GM23338 (cell line): ENCODE measurements at regions not wholly inside any gene's neighbourhood (a gene's known extent, or its start where the extent isn't known, plus 50 kb on each side); places are given as distances from the start of the nearest gene placed in this dataset.

ENCODE experiments used
- ATAC-seq: fragments of 200-7000 bp; cut with Tn5 transposase; 3 replicates; pipeline ENCODE4 v1.9.1; 2020
- DNase-seq: peaks from one replicate; pipeline ENCODE4 v3.0.0-alpha.2; 2015; ENCODE audit warnings: low spot score
- H2AFZ ChIP-seq: fragments of 200-600 bp; sonication (generic); 2 replicates; pipeline ENCODE4 v1.8.0; 2016; ENCODE audit warnings: antibody characterized with exemption, mild to moderate bottlenecking, moderate library complexity
- H3F3A ChIP-seq: fragments of 200-600 bp; sonication (generic); replicated peaks from 2 replicates; pipeline ENCODE4 v1.8.0; 2017; ENCODE audit warnings: antibody characterized with exemption, mixed run types, low read depth
- H3K27ac ChIP-seq: fragments of 200-600 bp; sonication (generic); 2 replicates; pipeline ENCODE4 v1.6.1; 2016; ENCODE audit warnings: low read depth
- H3K27me3 ChIP-seq: fragments of 200-600 bp; sonication (generic); 2 replicates; pipeline ENCODE4 v1.8.0; 2016; ENCODE audit warnings: mild to moderate bottlenecking, mixed run types, moderate library complexity; ENCODE audit not compliant: insufficient read depth
- H3K36me3 ChIP-seq: fragments of 200-600 bp; sonication (generic); 2 replicates; pipeline ENCODE4 v1.8.0; 2016; ENCODE audit warnings: mild to moderate bottlenecking; ENCODE audit not compliant: insufficient read depth
- H3K4me1 ChIP-seq: fragments of 200-600 bp; sonication (generic); 2 replicates; pipeline ENCODE4 v1.8.0; 2016; ENCODE audit warnings: mild to moderate bottlenecking, moderate library complexity; ENCODE audit not compliant: insufficient read depth
- H3K4me2 ChIP-seq: fragments of 200-600 bp; sonication (generic); 2 replicates; pipeline ENCODE4 v1.7.1; 2017; ENCODE audit warnings: mixed run types
- H3K4me3 ChIP-seq: fragments of 200-600 bp; sonication (generic); 2 replicates; pipeline ENCODE4 v1.6.1; 2016; ENCODE audit warnings: mixed run types
- H3K79me2 ChIP-seq: fragments of 200-600 bp; sonication (generic); replicated peaks from 2 replicates; pipeline ENCODE4 v1.8.0; 2017; ENCODE audit warnings: mild to moderate bottlenecking; ENCODE audit not compliant: insufficient read depth
- H3K9me2 ChIP-seq: fragments of 200-600 bp; sonication (generic); 2 replicates; pipeline ENCODE4 v1.8.0; 2017; ENCODE audit not compliant: insufficient read depth
- H4K20me1 ChIP-seq: fragments of 200-600 bp; sonication (generic); replicated peaks from 2 replicates; pipeline ENCODE4 v1.8.0; 2017; ENCODE audit warnings: mild to moderate bottlenecking; ENCODE audit not compliant: insufficient read depth
- H3K27ac Mint-ChIP-seq: 2 replicates; pipeline ENCODE4 v1.8.0; 2020; ENCODE audit warnings: inconsistent platforms, mild to moderate bottlenecking, moderate library complexity, mixed read lengths
- H3K27me3 Mint-ChIP-seq: 3 replicates; pipeline ENCODE4 v1.8.0; 2022; ENCODE audit warnings: low read depth, mild to moderate bottlenecking, moderate library complexity, mixed read lengths, inconsistent platforms; ENCODE audit not compliant: insufficient read depth, poor library complexity
- H3K36me3 Mint-ChIP-seq: 3 replicates; pipeline ENCODE4 v1.8.0; 2021; ENCODE audit warnings: low read depth, mild to moderate bottlenecking, inconsistent platforms, moderate library complexity, mixed read lengths
- H3K4me1 Mint-ChIP-seq: 3 replicates; pipeline ENCODE4 v1.8.0; 2020; ENCODE audit warnings: mild to moderate bottlenecking, inconsistent platforms, mixed read lengths
- H3K4me3 Mint-ChIP-seq: 3 replicates; pipeline ENCODE4 v1.8.0; 2021; ENCODE audit warnings: moderate library complexity, mild to moderate bottlenecking, inconsistent platforms, mixed read lengths
- H3K9me3 Mint-ChIP-seq: 3 replicates; pipeline ENCODE4 v1.8.0; 2020; ENCODE audit warnings: moderate library complexity, mild to moderate bottlenecking, inconsistent platforms, mixed read lengths
- JUNB ChIP-seq: IDR thresholded peaks from one replicate; pipeline ENCODE4 v1.6.1; 2016; ENCODE audit warnings: antibody characterized with exemption; ENCODE audit not compliant: unreplicated experiment
- NANOG ChIP-seq: IDR thresholded peaks from 2 replicates; pipeline ENCODE4 v1.6.1; 2016; ENCODE audit warnings: antibody characterized with exemption, borderline replicate concordance
- POLR2AphosphoS5 ChIP-seq: IDR thresholded peaks from 2 replicates; pipeline ENCODE4 v1.6.1; 2016; ENCODE audit warnings: antibody characterized with exemption, low read depth
- STAT1 ChIP-seq: IDR thresholded peaks from one replicate; pipeline ENCODE4 v1.6.1; 2016; ENCODE audit warnings: antibody characterized with exemption; ENCODE audit not compliant: unreplicated experiment
- ZNF114 ChIP-seq: fragments of 250-450 bp; sonication (Bioruptor Pico); IDR thresholded peaks from 2 replicates; pipeline ENCODE4 v1.5.0; 2020; ENCODE audit warnings: mild to moderate bottlenecking, moderate library complexity
- TF ChIP-seq, protein P1 (sequence below): IDR thresholded peaks from one replicate; pipeline ENCODE4 v1.6.1; 2018; ENCODE audit warnings: antibody characterized with exemption; ENCODE audit not compliant: unreplicated experiment
- TF ChIP-seq, protein P2 (sequence below): fragments of 250-450 bp; sonication (Bioruptor Pico); IDR thresholded peaks from 2 replicates; pipeline ENCODE4 v1.5.0; 2020; ENCODE audit warnings: mild to moderate bottlenecking, moderate library complexity
- TF ChIP-seq, protein P3 (sequence below), 2 experiments: fragments of 200-600 bp in 1 of 2; sonication (generic) in 1 of 2; conservative IDR thresholded peaks; 2 replicates each; pipeline versions ENCODE4 v1.5.1 to v1.6.1; 2016 to 2017; ENCODE audit warnings: antibody characterized with exemption in 2 of 2, low read depth in 2 of 2, mild to moderate bottlenecking in 2 of 2, moderate library complexity in 1 of 2
- TF ChIP-seq, protein P4 (sequence below): IDR thresholded peaks from 2 replicates; pipeline ENCODE4 v1.6.1; 2016; ENCODE audit warnings: antibody characterized with exemption

DNA sequence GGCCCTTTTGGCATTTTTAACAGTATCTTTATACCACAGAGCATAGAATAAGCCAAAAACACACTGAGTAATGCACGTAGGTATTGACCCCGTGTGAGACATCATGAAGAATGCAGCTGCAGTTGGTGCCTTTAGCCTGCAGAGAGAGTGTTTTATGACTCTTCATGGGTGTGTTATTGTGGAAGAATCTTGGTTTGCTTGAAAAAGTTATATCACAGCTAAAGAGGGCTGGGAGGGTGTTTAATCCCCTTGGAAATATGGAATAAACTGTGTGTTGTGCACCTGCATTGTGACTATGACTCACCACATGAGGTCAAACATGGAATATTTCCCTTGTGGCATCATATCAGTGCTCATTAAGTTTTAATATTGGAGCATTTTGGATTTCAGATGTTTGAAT is 458.7 kb downstream of the CDH9 start (continued):
- TF ChIP-seq, protein P1, sequence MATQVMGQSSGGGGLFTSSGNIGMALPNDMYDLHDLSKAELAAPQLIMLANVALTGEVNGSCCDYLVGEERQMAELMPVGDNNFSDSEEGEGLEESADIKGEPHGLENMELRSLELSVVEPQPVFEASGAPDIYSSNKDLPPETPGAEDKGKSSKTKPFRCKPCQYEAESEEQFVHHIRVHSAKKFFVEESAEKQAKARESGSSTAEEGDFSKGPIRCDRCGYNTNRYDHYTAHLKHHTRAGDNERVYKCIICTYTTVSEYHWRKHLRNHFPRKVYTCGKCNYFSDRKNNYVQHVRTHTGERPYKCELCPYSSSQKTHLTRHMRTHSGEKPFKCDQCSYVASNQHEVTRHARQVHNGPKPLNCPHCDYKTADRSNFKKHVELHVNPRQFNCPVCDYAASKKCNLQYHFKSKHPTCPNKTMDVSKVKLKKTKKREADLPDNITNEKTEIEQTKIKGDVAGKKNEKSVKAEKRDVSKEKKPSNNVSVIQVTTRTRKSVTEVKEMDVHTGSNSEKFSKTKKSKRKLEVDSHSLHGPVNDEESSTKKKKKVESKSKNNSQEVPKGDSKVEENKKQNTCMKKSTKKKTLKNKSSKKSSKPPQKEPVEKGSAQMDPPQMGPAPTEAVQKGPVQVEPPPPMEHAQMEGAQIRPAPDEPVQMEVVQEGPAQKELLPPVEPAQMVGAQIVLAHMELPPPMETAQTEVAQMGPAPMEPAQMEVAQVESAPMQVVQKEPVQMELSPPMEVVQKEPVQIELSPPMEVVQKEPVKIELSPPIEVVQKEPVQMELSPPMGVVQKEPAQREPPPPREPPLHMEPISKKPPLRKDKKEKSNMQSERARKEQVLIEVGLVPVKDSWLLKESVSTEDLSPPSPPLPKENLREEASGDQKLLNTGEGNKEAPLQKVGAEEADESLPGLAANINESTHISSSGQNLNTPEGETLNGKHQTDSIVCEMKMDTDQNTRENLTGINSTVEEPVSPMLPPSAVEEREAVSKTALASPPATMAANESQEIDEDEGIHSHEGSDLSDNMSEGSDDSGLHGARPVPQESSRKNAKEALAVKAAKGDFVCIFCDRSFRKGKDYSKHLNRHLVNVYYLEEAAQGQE, result no peak
- TF ChIP-seq ZNF114 (CRISPR knock-in tag) (no peak), STAT1 (no peak), JUNB (no peak)
- TF ChIP-seq, protein P2, sequence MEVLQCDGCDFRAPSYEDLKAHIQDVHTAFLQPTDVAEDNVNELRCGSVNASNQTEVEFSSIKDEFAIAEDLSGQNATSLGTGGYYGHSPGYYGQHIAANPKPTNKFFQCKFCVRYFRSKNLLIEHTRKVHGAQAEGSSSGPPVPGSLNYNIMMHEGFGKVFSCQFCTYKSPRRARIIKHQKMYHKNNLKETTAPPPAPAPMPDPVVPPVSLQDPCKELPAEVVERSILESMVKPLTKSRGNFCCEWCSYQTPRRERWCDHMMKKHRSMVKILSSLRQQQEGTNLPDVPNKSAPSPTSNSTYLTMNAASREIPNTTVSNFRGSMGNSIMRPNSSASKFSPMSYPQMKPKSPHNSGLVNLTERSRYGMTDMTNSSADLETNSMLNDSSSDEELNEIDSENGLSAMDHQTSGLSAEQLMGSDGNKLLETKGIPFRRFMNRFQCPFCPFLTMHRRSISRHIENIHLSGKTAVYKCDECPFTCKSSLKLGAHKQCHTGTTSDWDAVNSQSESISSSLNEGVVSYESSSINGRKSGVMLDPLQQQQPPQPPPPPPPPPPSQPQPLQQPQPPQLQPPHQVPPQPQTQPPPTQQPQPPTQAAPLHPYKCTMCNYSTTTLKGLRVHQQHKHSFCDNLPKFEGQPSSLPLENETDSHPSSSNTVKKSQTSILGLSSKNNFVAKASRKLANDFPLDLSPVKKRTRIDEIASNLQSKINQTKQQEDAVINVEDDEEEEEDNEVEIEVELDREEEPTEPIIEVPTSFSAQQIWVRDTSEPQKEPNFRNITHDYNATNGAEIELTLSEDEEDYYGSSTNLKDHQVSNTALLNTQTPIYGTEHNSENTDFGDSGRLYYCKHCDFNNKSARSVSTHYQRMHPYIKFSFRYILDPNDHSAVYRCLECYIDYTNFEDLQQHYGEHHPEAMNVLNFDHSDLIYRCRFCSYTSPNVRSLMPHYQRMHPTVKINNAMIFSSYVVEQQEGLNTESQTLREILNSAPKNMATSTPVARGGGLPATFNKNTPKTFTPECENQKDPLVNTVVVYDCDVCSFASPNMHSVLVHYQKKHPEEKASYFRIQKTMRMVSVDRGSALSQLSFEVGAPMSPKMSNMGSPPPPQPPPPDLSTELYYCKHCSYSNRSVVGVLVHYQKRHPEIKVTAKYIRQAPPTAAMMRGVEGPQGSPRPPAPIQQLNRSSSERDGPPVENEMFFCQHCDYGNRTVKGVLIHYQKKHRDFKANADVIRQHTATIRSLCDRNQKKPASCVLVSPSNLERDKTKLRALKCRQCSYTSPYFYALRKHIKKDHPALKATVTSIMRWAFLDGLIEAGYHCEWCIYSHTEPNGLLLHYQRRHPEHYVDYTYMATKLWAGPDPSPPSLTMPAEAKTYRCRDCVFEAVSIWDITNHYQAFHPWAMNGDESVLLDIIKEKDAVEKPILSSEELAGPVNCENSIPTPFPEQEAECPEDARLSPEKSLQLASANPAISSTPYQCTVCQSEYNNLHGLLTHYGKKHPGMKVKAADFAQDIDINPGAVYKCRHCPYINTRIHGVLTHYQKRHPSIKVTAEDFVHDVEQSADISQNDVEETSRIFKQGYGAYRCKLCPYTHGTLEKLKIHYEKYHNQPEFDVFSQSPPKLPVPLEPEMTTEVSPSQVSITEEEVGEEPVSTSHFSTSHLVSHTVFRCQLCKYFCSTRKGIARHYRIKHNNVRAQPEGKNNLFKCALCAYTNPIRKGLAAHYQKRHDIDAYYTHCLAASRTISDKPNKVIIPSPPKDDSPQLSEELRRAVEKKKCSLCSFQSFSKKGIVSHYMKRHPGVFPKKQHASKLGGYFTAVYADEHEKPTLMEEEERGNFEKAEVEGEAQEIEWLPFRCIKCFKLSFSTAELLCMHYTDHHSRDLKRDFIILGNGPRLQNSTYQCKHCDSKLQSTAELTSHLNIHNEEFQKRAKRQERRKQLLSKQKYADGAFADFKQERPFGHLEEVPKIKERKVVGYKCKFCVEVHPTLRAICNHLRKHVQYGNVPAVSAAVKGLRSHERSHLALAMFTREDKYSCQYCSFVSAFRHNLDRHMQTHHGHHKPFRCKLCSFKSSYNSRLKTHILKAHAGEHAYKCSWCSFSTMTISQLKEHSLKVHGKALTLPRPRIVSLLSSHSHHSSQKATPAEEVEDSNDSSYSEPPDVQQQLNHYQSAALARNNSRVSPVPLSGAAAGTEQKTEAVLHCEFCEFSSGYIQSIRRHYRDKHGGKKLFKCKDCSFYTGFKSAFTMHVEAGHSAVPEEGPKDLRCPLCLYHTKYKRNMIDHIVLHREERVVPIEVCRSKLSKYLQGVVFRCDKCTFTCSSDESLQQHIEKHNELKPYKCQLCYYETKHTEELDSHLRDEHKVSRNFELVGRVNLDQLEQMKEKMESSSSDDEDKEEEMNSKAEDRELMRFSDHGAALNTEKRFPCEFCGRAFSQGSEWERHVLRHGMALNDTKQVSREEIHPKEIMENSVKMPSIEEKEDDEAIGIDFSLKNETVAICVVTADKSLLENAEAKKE (CRISPR knock-in tag), result no peak

DNA sequence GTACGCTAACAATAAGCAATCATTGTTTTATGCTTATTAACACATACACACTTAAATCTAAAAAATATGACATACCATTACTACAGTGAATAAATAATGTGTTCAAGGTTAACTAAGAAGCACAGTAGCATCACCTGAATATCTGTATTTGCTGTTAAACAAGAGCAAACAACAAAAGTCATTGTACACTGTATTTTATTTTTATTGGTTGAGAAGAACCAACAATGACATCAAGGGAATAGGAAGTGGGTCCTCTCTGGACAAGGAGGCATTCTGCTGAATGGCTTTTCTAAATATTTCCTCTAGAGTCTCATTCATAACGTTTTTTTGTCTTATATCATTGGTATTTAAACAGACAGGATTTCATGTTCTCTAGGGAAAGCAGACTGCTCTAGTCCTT is 460.4 kb downstream of the CDH9 start:
- ATAC-seq (no peak), DNase-seq (no peak)
- Mint-ChIP-seq H3K27me3 (no peaks in the 10 kb centered on the region), H3K36me3 (no peaks in the 10 kb centered on the region), H3K27ac (no peak overlapping the region), H3K9me3 (no peaks in the 10 kb centered on the region), H3K4me1 (no peaks in the 10 kb centered on the region), H3K4me3 (no peak overlapping the region)
- H3K4me2 ChIP-seq, result no peak overlapping the region
- H3K36me3 ChIP-seq, result no peaks in the 10 kb centered on the region
- H3K9me2 ChIP-seq, result no peaks in the 10 kb centered on the region; the same call in 1 of the 2 replicates
- no peaks in the 10 kb centered on the region for H4K20me1 ChIP-seq
- H3K4me3 ChIP-seq, result no peak overlapping the region
- no peaks in the 10 kb centered on the region for H3F3A ChIP-seq
- no peaks in the 10 kb centered on the region for H3K27me3 ChIP-seq
- no peaks in the 10 kb centered on the region for H3K4me1 ChIP-seq
- H3K79me2 ChIP-seq, result no peaks in the 10 kb centered on the region
- H2AFZ ChIP-seq, result no peak overlapping the region
- H3K27ac ChIP-seq, result no peak overlapping the region
- TF ChIP-seq, protein P3, sequence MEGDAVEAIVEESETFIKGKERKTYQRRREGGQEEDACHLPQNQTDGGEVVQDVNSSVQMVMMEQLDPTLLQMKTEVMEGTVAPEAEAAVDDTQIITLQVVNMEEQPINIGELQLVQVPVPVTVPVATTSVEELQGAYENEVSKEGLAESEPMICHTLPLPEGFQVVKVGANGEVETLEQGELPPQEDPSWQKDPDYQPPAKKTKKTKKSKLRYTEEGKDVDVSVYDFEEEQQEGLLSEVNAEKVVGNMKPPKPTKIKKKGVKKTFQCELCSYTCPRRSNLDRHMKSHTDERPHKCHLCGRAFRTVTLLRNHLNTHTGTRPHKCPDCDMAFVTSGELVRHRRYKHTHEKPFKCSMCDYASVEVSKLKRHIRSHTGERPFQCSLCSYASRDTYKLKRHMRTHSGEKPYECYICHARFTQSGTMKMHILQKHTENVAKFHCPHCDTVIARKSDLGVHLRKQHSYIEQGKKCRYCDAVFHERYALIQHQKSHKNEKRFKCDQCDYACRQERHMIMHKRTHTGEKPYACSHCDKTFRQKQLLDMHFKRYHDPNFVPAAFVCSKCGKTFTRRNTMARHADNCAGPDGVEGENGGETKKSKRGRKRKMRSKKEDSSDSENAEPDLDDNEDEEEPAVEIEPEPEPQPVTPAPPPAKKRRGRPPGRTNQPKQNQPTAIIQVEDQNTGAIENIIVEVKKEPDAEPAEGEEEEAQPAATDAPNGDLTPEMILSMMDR (conservative IDR thresholded peaks at IDR 0.05; ENCODE audit: low read depth in 2 of 2), result no peak
- TF ChIP-seq NANOG (no peak), POLR2AphosphoS5 (no peak), STAT1 (no peak), JUNB (no peak)
- TF ChIP-seq, protein P4, sequence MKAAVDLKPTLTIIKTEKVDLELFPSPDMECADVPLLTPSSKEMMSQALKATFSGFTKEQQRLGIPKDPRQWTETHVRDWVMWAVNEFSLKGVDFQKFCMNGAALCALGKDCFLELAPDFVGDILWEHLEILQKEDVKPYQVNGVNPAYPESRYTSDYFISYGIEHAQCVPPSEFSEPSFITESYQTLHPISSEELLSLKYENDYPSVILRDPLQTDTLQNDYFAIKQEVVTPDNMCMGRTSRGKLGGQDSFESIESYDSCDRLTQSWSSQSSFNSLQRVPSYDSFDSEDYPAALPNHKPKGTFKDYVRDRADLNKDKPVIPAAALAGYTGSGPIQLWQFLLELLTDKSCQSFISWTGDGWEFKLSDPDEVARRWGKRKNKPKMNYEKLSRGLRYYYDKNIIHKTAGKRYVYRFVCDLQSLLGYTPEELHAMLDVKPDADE, result no peak
- TF ChIP-seq, protein P1, result no peak
